Hematopoietic multipotent progenitor cell treated with erythropoietin and hydrocortisone succinate and interleukin-3 and kit ligand, for 6 days (in vitro differentiated cells): ENCODE measurements at regions not wholly inside any gene's neighbourhood (a gene's known extent, or its start where the extent isn't known, plus 50 kb on each side); places are given as distances from the start of the nearest gene placed in this dataset.
"Not testable (repeated sequence)": the region's sequence is repeated elsewhere in the genome, so short reads cannot be mapped to it uniquely, and the experiment has no call there.

Source experiments
- DNase-seq: peaks from one replicate; pipeline ENCODE4 v3.0.0-alpha.2; 2015

DNA sequence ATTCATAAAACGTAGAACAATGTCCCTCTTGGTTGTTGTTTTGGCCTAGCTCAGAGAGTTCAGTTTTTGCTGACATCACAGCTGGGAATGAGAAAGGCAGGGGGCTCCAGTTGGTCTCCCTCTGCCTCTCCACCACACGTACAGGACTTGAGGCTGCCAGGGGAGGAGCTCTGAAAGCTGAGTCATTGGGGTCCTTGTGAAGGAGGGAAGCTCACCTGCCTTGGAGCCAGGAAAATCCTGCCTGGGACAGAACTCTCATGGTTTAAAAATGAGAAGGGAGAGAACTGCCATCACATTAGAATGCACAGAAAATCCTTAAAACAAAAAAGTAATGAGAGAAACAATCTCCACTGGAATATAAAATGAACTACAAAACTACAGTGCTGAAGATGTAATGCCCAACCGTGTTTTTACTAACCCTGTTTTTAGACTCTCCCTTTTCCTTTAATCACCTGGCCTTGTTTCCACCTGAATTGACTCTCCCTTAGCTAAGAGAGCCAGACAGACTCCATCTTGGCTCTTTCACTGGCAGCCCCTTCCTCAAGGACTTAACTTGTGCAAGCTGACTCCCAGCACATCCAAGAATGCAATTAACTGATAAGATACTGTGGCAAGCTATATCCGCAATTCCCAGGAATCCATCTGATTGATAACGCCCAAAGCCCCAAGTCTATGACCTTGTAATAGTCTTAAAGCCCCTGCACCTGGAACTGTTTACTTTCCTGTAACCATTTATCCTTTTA, 58.6 kb upstream of the TARP start:
- DNase-seq: not testable (repeated sequence)

DNA sequence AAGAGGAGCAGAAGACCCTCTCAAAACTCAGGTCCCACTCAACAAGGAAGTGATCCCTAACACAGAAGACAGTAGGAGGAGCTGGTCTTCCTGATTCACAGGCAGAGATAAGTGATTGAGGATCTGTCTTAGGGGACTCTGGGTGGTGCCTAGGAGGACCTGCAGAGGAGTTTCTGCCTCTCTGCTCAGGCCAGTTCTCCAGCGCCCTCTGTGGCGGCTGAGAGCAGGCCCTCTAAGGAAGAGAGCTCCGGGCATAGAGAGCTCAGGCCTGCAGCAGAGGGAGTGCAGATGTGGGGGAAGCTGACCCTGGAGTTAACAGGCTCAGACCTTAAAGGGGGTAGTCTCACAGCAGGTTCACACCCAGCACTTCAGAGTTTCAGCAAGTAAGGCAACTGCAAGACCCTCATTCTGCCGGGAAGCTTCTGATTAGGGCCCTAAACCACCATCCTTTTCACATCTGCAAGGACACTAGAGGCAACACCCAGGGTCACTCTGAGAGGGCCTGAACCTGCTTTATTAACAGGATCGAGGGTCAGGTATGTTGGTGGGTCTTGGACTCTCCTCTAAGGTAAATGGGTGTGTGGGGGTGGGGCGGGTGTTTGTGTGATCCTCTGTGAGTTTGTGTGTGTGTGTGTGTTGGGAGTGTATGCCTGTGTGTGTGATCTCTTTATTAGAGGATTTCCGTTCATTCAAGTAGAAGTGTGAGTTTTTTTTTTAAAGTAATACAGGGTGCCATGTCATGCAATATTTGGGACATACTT, 57.6 kb upstream of the TARP start:
- peak; percentile 61 for DNase-seq

- DNase-seq: no peak
Observed at GRCh38 chr7:38330039-38330438, 56.6 kb upstream of the TARP start.

DNA sequence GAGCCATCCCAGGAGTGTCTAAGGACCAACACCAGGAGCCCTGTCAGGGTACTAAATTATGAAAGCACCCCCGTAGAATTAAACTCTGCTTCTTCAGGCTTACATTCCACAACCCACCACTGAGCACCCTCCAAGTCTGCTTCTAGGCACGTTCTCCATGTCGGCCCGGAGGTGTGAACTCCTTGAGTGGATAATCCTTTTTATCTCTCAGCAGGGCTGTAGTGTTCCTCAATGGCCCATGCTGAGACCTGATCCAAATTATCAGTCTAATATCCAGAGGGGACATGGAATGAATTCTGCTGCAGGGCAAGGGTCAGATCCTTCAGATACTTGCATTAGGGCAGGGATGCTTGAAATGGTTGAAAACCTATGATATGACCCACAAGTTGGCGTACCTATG, 55.9 kb upstream of the TARP start:
- no peak for DNase-seq

DNA sequence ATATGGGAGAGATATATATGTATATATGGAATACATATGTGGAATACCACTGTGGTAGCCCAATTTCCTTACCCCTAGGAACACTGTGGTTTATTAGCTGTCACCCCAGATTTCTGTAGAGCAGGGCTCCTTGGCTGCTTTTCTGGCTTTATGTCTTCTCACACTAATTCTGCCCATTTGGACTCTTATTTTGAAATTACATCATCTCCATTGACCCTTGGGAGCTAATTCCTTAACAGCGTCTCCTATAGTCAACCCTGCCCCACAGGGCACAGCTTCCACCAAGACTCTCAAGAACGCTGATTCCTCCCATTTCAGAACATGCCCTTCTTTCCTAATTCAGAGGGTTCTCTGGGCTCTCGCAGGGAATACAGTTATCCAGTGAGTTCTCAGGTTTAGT, 55.4 kb upstream of the TARP start:
- DNase-seq: no peak

DNA sequence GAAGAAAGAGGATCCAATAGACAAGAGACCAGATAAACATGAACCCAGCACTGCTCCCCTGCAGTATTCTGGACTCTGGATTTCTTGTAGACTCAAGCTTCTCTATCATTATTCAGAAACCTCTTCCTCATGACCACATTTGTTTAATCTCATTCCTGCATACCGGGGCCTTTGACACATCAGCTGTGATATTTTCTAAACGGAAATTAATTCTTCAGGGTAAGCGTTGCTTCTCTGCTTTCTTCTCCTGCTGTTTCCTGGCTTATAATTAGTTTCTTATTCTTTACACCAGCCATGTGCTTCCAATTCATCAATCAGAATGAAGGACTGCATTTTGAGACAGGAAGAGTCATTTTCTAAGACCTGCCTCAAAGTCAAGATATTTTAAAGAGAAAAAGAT, 54.2 kb upstream of the TARP start:
- peak; percentile 49 for DNase-seq
